Coronary artery (tissue), 2 donors: ENCODE measurements at regions not wholly inside any gene's neighbourhood (a gene's known extent, or its start where the extent isn't known, plus 50 kb on each side); places are given as distances from the start of the nearest gene placed in this dataset.

Source experiments
- DNase-seq: peaks from one replicate; pipeline ENCODE4 v3.0.0-alpha.2; 2017; ENCODE audit warnings: low spot score
- H3K27ac ChIP-seq, 2 donors: fragments of 200-600 bp; sonication (generic); one replicate each; pipeline ENCODE4 v1.5.1; 2016 to 2019
- H3K4me3 ChIP-seq: fragments of 200-600 bp; sonication (generic); 2 replicates; pipeline ENCODE4 v1.5.1; 2016; ENCODE audit warnings: mild to moderate bottlenecking, moderate library complexity
- TF ChIP-seq, protein P1 (sequence below): fragments of 200-600 bp; sonication (generic); IDR thresholded peaks from one replicate; pipeline ENCODE4 v1.5.1; 2019; ENCODE audit warnings: antibody characterized with exemption

DNA sequence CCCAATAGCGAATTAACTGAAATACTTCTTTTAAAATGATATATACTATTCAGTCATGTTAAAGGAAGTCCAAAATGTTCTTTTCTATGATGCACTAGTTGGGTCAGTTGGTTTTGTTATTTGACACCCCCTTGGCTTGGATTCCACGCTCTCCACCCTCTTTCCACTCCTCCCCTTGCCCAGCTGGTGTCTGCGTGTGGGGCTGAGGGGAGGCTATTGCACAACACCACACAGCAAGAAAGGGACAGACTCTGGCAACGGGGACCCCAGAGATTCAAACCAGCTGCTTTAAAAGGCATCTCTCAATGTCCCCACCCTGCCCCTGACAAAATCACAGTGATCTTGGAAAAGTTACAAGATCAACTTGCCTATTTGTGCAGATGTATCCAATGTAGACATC, 394.3 kb downstream of the TGFB2 start:
- no peak overlapping the region for H3K4me3 ChIP-seq
- H3K27ac ChIP-seq, result no peak overlapping the region
- TF ChIP-seq, protein P1, sequence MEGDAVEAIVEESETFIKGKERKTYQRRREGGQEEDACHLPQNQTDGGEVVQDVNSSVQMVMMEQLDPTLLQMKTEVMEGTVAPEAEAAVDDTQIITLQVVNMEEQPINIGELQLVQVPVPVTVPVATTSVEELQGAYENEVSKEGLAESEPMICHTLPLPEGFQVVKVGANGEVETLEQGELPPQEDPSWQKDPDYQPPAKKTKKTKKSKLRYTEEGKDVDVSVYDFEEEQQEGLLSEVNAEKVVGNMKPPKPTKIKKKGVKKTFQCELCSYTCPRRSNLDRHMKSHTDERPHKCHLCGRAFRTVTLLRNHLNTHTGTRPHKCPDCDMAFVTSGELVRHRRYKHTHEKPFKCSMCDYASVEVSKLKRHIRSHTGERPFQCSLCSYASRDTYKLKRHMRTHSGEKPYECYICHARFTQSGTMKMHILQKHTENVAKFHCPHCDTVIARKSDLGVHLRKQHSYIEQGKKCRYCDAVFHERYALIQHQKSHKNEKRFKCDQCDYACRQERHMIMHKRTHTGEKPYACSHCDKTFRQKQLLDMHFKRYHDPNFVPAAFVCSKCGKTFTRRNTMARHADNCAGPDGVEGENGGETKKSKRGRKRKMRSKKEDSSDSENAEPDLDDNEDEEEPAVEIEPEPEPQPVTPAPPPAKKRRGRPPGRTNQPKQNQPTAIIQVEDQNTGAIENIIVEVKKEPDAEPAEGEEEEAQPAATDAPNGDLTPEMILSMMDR, result no peak
- no peak for DNase-seq

DNA sequence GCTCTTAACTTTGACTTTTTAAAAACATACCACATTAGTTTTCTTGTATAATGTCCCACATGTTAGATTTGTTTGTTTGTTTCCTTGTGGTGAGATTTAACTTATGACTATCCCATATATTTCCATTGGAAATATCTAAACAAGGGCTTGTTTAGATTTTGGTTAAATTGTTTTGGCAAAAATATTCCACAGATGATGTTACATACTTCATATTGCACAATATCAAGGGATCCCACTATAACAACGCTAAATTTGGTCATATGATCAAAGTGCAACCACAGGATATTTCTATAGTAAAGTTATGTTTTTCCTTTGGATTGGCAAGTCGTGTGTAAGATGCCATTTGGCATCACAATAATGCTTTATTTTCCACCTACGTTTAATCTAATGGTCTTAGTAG, 396.7 kb downstream of the TGFB2 start:
- no peak overlapping the region for H3K27ac ChIP-seq
- no peak for DNase-seq
- H3K4me3 ChIP-seq, result no peak overlapping the region
- TF ChIP-seq, protein P1, result no peak

DNA sequence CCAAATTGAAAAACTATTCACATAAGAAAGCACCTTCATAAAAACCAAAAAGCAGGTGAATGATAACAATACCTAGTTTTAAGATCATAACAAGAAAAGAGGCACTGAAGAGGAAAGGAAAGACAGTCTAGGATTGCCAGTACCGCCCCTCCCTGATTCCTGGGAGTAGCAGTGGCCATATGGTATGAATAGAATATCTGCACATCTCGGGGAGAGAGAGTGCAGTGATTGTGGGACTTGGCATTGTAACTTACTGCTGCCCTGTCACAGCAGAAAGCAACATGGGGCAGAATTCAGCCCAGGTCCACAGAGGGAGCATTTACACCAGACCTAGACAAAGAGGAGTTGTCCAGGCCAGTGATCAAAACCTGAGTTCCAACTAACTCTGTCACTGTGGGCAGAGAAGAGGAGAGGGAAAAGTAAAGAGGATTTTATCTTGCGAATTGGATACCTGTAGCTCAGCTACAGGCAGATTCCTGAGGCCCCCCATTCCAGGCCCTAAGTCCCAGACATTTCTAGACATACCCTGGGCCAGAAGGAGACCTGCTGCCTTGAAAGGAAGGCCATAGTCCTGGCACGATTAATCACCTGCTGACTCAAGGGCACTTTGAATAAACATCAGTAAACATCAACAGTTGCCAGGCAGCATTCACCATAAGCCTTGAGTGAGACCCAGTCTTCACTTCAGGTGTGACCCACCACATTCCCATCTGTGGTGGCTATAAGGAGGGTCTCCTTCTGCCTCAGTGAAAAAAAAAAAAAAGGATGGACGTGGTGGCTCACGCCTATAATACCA, 397.5 kb downstream of the TGFB2 start:
- DNase-seq, result no peak

DNA sequence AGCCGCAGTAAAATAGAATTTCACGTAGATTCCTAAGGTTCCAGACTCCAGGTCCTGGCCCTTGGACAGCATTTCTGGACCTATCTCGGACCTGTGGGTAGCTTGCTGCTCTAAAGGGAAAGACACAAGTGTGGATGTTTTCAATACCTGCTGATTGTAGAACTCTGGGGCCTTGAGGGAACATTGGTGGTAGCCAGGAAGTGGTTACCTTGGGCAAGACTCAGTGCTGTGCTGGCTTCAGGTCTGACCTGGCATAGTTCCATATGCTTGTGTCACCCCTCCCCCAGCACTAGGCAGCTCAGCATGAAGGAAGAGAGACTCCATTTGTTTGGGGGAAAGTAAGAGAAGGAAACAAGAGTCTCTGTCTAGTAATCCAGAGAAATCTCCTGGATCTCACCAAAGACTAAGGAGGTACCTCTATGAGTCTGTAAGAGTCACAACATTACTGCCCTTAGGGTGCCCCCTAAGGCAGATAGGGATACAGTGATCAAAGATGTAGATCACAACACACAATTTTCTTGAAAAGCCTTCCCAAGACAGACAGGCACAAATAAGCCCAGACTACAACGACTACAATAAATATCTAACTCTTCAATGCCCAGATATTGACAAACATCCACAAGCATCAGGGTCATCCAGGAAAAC, 398.8 kb downstream of the TGFB2 start:
- TF ChIP-seq, protein P1, result no peak
- H3K27ac ChIP-seq, result no peak overlapping the region
- H3K4me3 ChIP-seq, result no peak overlapping the region
- DNase-seq, result no peak

More for the DNA sequence above, 397.5 kb downstream of the TGFB2 start:
- no peak overlapping the region for H3K27ac ChIP-seq
- H3K4me3 ChIP-seq, result no peak overlapping the region
- TF ChIP-seq, protein P1, result no peak

DNA sequence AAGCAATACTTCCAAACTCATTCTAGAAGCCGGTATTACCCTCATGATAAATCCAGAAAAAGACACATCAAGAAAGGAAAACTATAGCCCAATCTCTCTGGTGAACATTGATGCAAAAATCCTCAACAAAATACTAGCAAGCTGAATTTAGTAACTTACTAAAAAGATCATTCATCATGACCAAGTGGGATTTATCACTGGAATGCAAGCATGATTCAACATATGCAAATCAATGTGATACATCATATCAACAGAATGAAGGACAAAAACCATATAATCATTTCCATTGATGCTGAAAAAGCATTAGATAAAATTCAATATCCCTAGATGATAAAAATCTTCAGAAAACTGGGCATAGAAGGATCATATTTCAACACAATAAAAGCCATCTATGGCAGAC, 402.9 kb downstream of the TGFB2 start:
- TF ChIP-seq, protein P1, result no peak
- H3K27ac ChIP-seq, result no peak overlapping the region
- DNase-seq, result no peak
- H3K4me3 ChIP-seq, result no peak overlapping the region

DNA sequence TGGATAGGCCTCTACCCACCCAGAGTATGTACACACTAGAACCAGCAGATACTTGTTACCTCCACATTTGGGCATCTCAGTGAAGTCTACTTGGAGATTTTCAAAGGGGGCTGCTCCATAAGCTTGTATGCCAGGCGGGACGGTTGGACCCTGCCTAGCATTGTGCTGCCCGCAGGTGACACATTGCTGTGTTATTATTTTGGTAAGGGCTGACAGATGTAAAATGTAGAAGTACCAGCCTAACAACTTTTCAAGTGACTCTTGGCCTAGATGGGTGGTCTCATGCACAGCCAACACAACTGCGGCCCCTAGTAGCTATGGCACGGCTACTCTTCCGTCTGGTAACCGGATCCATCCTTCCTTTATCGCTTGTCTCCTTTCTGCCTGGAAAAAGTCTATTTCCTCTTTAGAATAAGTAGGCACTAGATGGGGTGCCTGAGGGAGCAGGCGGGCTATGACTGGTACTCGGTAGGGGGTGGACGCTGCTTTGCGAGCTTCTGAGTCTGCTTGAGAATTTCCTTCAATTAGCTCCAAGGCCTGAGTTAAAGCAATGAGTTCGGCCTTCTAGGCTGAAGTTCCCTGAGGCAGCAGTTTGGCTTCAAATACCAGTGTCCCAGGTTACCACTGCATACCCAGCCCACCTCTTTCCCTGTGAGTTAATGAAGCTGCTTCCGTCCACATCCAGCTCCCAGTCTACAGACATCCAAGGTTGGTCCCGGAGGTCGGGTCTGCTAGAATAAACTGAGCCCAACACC, 405.3 kb downstream of the TGFB2 start:
- TF ChIP-seq, protein P1, result no peak
- DNase-seq, result no peak
- no peak overlapping the region for H3K27ac ChIP-seq
- H3K4me3 ChIP-seq, result no peak overlapping the region
